IMR-90 (cell line): ENCODE measurements at regions not wholly inside any gene's neighbourhood (a gene's known extent, or its start where the extent isn't known, plus 50 kb on each side); places are given as distances from the start of the nearest gene placed in this dataset.
"Not testable (repeated sequence)": the region's sequence is repeated elsewhere in the genome, so short reads cannot be mapped to it uniquely, and the experiment has no call there.

Experiments
- ATAC-seq: fragments of 200-7000 bp; cut with Tn5 transposase; 2 replicates; pipeline ENCODE4 v1.9.1; 2020; ENCODE audit warnings: low read depth, mild to moderate bottlenecking, moderate library complexity
- BruUV-seq: library from RNA; stranded (reverse); fragments of 400-500 nt; replicated peaks from 2 replicates; lab custom pipeline; 2021; lab: Mats Ljungman, UMichigan
- CTCF ChIA-PET: fragments of 300-600 bp; formaldehyde crosslinking; extraction: SDS; loops from one replicate; lab custom pipeline; 2021; ENCODE audit warnings: antibody characterized with exemption; lab: Yijun Ruan, JAX
- POLR2A ChIA-PET: fragments of 300-600 bp; sonication (Branson Sonifier 250); formaldehyde crosslinking; loops from one replicate; lab custom pipeline; 2022; ENCODE audit warnings: antibody characterized with exemption; ENCODE audit not compliant: unreplicated experiment; lab: Charles Lee
- DNase-seq: peaks from one replicate; pipeline ENCODE4 v3.0.0; 2013
- H2AFZ ChIP-seq: replicated peaks from 2 replicates; pipeline ENCODE3; 2013; ENCODE audit warnings: low read length, mild to moderate bottlenecking; ENCODE audit not compliant: poor library complexity
- H2AK5ac ChIP-seq: 2 replicates; pipeline ENCODE4 v1.6.1; 2013; ENCODE audit warnings: low read depth, low read length, inconsistent platforms
- H2AK9ac ChIP-seq: replicated peaks from 2 replicates; pipeline ENCODE3; 2013; ENCODE audit warnings: mild to moderate bottlenecking, low read depth, low read length, moderate library complexity; ENCODE audit not compliant: poor library complexity
- H2BK120ac ChIP-seq: 2 replicates; pipeline ENCODE4 v1.6.1; 2013; ENCODE audit warnings: low read depth, low read length, inconsistent platforms
- H2BK15ac ChIP-seq: 3 replicates; pipeline ENCODE4 v1.6.1; 2013; ENCODE audit warnings: low read depth, low read length, inconsistent platforms
- H2BK20ac ChIP-seq: 2 replicates; pipeline ENCODE4 v1.6.1; 2013; ENCODE audit warnings: low read depth, mild to moderate bottlenecking, inconsistent platforms, low read length, moderate library complexity
- H2BK5ac ChIP-seq: 2 replicates; pipeline ENCODE4 v1.6.1; 2013; ENCODE audit warnings: mild to moderate bottlenecking, low read depth, low read length, inconsistent platforms; ENCODE audit not compliant: poor library complexity, severe bottlenecking
- H3K14ac ChIP-seq: replicated peaks from 2 replicates; pipeline ENCODE4 v1.6.1; 2013; ENCODE audit warnings: low read depth, low read length, inconsistent platforms
- H3K18ac ChIP-seq: 2 replicates; pipeline ENCODE4 v1.6.1; 2013; ENCODE audit warnings: low read depth, low read length, control low read depth
- H3K23ac ChIP-seq: 2 replicates; pipeline ENCODE4 v1.6.1; 2013; ENCODE audit warnings: low read depth, low read length, inconsistent platforms
- H3K27ac ChIP-seq: 2 replicates; pipeline ENCODE4 v1.5.1; 2013; ENCODE audit warnings: mild to moderate bottlenecking, control low read depth, low read length; ENCODE audit not compliant: insufficient read depth
- H3K27me3 ChIP-seq: 2 replicates; pipeline ENCODE4 v1.6.1; 2013; ENCODE audit warnings: low read length; ENCODE audit not compliant: control insufficient read depth, insufficient read depth
- H3K36me3 ChIP-seq: 2 replicates; pipeline ENCODE4 v1.6.1; 2013; ENCODE audit warnings: low read length, mixed read lengths; ENCODE audit not compliant: control insufficient read depth, insufficient read depth
- H3K4ac ChIP-seq: 2 replicates; pipeline ENCODE4 v1.6.1; 2013; ENCODE audit warnings: low read depth, low read length, inconsistent platforms
- H3K4me1 ChIP-seq: 2 replicates; pipeline ENCODE4 v1.6.1; 2013; ENCODE audit warnings: low read length, mixed read lengths; ENCODE audit not compliant: control insufficient read depth, insufficient read depth
- H3K4me2 ChIP-seq: 2 replicates; pipeline ENCODE4 v1.6.1; 2013; ENCODE audit warnings: low read depth, mild to moderate bottlenecking, control low read depth, low read length, moderate library complexity
- H3K4me3 ChIP-seq: 2 replicates; pipeline ENCODE4 v1.5.1; 2013; ENCODE audit warnings: low read depth, mild to moderate bottlenecking, control low read depth, low read length, moderate library complexity; ENCODE audit not compliant: insufficient read depth
- H3K56ac ChIP-seq: 2 replicates; pipeline ENCODE4 v1.6.1; 2013; ENCODE audit warnings: low read length, inconsistent platforms; ENCODE audit not compliant: insufficient read depth; ENCODE audit errors: extremely low read depth
- H3K79me1 ChIP-seq, 2 experiments: 2 replicates each; pipeline ENCODE4 v1.6.1; 2013; ENCODE audit warnings: low read length in 2 of 2, inconsistent platforms in 1 of 2, low read depth in 1 of 2
- H3K9ac ChIP-seq: 2 replicates; pipeline ENCODE4 v1.6.1; 2013; ENCODE audit warnings: low read depth, low read length, control low read depth
- H3K9me1 ChIP-seq: 2 replicates; pipeline ENCODE4 v1.6.1; 2013; ENCODE audit warnings: low read length, inconsistent platforms; ENCODE audit not compliant: insufficient read depth
- H3K9me3 ChIP-seq: 2 replicates; pipeline ENCODE4 v1.6.1; 2013; ENCODE audit warnings: low read length; ENCODE audit not compliant: control insufficient read depth, insufficient read depth
- H4K20me1 ChIP-seq: 2 replicates; pipeline ENCODE4 v1.6.1; 2013; ENCODE audit warnings: low read length, inconsistent platforms; ENCODE audit not compliant: insufficient read depth
- H4K5ac ChIP-seq: 2 replicates; pipeline ENCODE4 v1.6.1; 2013; ENCODE audit warnings: mild to moderate bottlenecking, low read depth, low read length, control low read depth
- H4K8ac ChIP-seq, 2 experiments: 2 replicates each; pipeline ENCODE4 v1.6.1; 2013; ENCODE audit warnings: low read depth in 2 of 2, low read length in 2 of 2, control low read depth in 1 of 2, inconsistent platforms in 1 of 2
- H4K91ac ChIP-seq: 2 replicates; pipeline ENCODE4 v1.6.1; 2013; ENCODE audit warnings: low read depth, low read length, inconsistent platforms; ENCODE audit not compliant: insufficient read depth
- WGBS, 2 experiments: methylation state at CpG; one replicate each; pipeline versions ENCODE4 v1.1.5 to v1.1.7; 2013; ENCODE audit warnings: missing lambda C conversion rate in 2 of 2; ENCODE audit not compliant: insufficient read length in 1 of 2; ENCODE audit errors: extremely low coverage in 2 of 2; 5-methylcytosine and 5-hydroxymethylcytosine counted together
- dilution Hi-C: fragments of 300-500 bp; cut with HindIII; formaldehyde crosslinking; loops from one replicate; pipeline ENCODE4 v1.14.3; 2018; ENCODE audit warnings: low sequenced_read_pairs; ENCODE audit not compliant: unreplicated experiment
- in situ Hi-C: fragments of 300-500 bp; cut with MboI; formaldehyde crosslinking; loops from 3 replicates; pipeline ENCODE4 v1.14.3; 2019; ENCODE audit warnings: low sequenced_read_pairs, inconsistent platforms, mixed read lengths
- intact Hi-C: fragments of 100-400 bp; cut with micrococcal nuclease; formaldehyde crosslinking; loops from 2 replicates; pipeline ENCODE4 v1.10.0; 2022

- H2BK20ac ChIP-seq, H3K4me2 ChIP-seq, H3K79me1 ChIP-seq, H2BK5ac ChIP-seq, CTCF ChIA-PET, BruUV-seq, H3K9ac ChIP-seq, H3K9me1 ChIP-seq, H3K14ac ChIP-seq, H2AK5ac ChIP-seq, H3K36me3 ChIP-seq, H3K4me3 ChIP-seq, H2BK15ac ChIP-seq, H3K4ac ChIP-seq, H2AK9ac ChIP-seq, H3K27ac ChIP-seq, dilution Hi-C loops, intact Hi-C loops, H3K18ac ChIP-seq, H3K56ac ChIP-seq, H4K5ac ChIP-seq, H2BK120ac ChIP-seq, H2AFZ ChIP-seq, H3K4me1 ChIP-seq, DNase-seq, ATAC-seq, H4K20me1 ChIP-seq, H3K27me3 ChIP-seq, H4K91ac ChIP-seq, in situ Hi-C loops, POLR2A ChIA-PET, H4K8ac ChIP-seq, H3K23ac ChIP-seq: not testable (repeated sequence)
- H3K9me3 ChIP-seq = peaks cover 16% of the 10 kb centered on the region
- 67% methylated on average over 2 of the region's 13 CpGs; no CpG with 5 or more reads in 1 of the 2 experiments for WGBS, 2 experiments
These were observed 511.8 kb downstream of the KCNJ18 start for GRCh38 chr17:22204076-22204475.

- H4K5ac ChIP-seq, CTCF ChIA-PET: not testable (repeated sequence)
These were observed 517.9 kb downstream of the KCNJ18 start for GRCh38 chr17:22210212-22210611.

More at GRCh38 chr17:22210212-22210611, 517.9 kb downstream of the KCNJ18 start:
- H3K9ac ChIP-seq, H3K9me3 ChIP-seq, H3K27me3 ChIP-seq, DNase-seq, H3K4me1 ChIP-seq, H2AK9ac ChIP-seq, H2BK5ac ChIP-seq, H3K14ac ChIP-seq, dilution Hi-C loops, H2AFZ ChIP-seq, H3K4me2 ChIP-seq, H3K27ac ChIP-seq, BruUV-seq, H3K9me1 ChIP-seq, H2BK15ac ChIP-seq, H3K56ac ChIP-seq, H3K18ac ChIP-seq, in situ Hi-C loops, H4K91ac ChIP-seq, POLR2A ChIA-PET, H3K4ac ChIP-seq, H2BK120ac ChIP-seq, H4K20me1 ChIP-seq, H3K79me1 ChIP-seq, ATAC-seq, H2BK20ac ChIP-seq, H3K4me3 ChIP-seq, H2AK5ac ChIP-seq, intact Hi-C loops, H3K36me3 ChIP-seq, H4K8ac ChIP-seq, H3K23ac ChIP-seq: not testable (repeated sequence)
- WGBS, 2 experiments = no CpG with 5 or more reads among the region's 12 CpGs
